Trophoblast cell (in vitro differentiated cells and primary cell): ENCODE measurements at regions not wholly inside any gene's neighbourhood (a gene's known extent, or its start where the extent isn't known, plus 50 kb on each side); places are given as distances from the start of the nearest gene placed in this dataset.

Experiments used
- DNase-seq, 2 donors: peaks; one replicate each; pipeline ENCODE4 v3.0.0-alpha.2; 2016
- H2AFZ ChIP-seq: 2 replicates; pipeline ENCODE4 v1.6.1; 2013; ENCODE audit warnings: low read length, moderate library complexity, mild to moderate bottlenecking; ENCODE audit not compliant: insufficient read depth, poor library complexity
- H2AK5ac ChIP-seq: 2 replicates; pipeline ENCODE4 v1.6.1; 2013; ENCODE audit warnings: mild to moderate bottlenecking, low read length
- H2BK120ac ChIP-seq: 2 replicates; pipeline ENCODE4 v1.6.1; 2013; ENCODE audit warnings: low read length, mild to moderate bottlenecking, moderate library complexity; ENCODE audit not compliant: insufficient read depth, poor library complexity
- H2BK12ac ChIP-seq: 2 replicates; pipeline ENCODE4 v1.6.1; 2013; ENCODE audit warnings: mild to moderate bottlenecking, low read length, moderate library complexity
- H2BK5ac ChIP-seq: 2 replicates; pipeline ENCODE4 v1.6.1; 2013; ENCODE audit warnings: low read length, low read depth, moderate library complexity, mild to moderate bottlenecking; ENCODE audit not compliant: poor library complexity
- H3K14ac ChIP-seq: 2 replicates; pipeline ENCODE4 v1.6.1; 2013; ENCODE audit warnings: mild to moderate bottlenecking, low read length
- H3K18ac ChIP-seq: 2 replicates; pipeline ENCODE4 v1.6.1; 2013; ENCODE audit warnings: mild to moderate bottlenecking, low read length
- H3K23ac ChIP-seq: 2 replicates; pipeline ENCODE4 v1.6.1; 2013; ENCODE audit warnings: low read length
- H3K27ac ChIP-seq: 2 replicates; pipeline ENCODE4 v1.5.1; 2013; ENCODE audit warnings: low read depth, mild to moderate bottlenecking, inconsistent platforms, low read length, moderate library complexity
- H3K27me3 ChIP-seq: 2 replicates; pipeline ENCODE4 v1.6.1; 2013; ENCODE audit warnings: inconsistent platforms, mild to moderate bottlenecking, low read length, moderate library complexity; ENCODE audit not compliant: insufficient read depth
- H3K36me3 ChIP-seq, 2 experiments: 1 replicate in 1 of 2; 2 replicates in 1 of 2; pipeline ENCODE4 v1.6.1; 2013; ENCODE audit warnings: low read length in 2 of 2, mild to moderate bottlenecking in 2 of 2, moderate library complexity in 1 of 2; ENCODE audit not compliant: insufficient read depth in 2 of 2, control insufficient read depth in 1 of 2
- H3K4ac ChIP-seq: 2 replicates; pipeline ENCODE4 v1.6.1; 2013; ENCODE audit warnings: low read depth, mild to moderate bottlenecking, low read length, moderate library complexity
- H3K4me1 ChIP-seq, 2 experiments: 1 replicate in 1 of 2; 2 replicates in 1 of 2; pipeline ENCODE4 v1.6.1; 2013; ENCODE audit warnings: low read length in 2 of 2, mild to moderate bottlenecking in 2 of 2, moderate library complexity in 1 of 2; ENCODE audit not compliant: insufficient read depth in 2 of 2, control insufficient read depth in 1 of 2
- H3K4me2 ChIP-seq: 2 replicates; pipeline ENCODE4 v1.6.1; 2013; ENCODE audit warnings: inconsistent platforms, mild to moderate bottlenecking, low read length, moderate library complexity
- H3K4me3 ChIP-seq: 2 replicates; pipeline ENCODE4 v1.5.1; 2013; ENCODE audit warnings: mild to moderate bottlenecking, low read depth, low read length, inconsistent platforms
- H3K79me1 ChIP-seq: one replicate; pipeline ENCODE4 v1.6.1; 2013; ENCODE audit warnings: low read length
- H3K79me2 ChIP-seq: 2 replicates; pipeline ENCODE4 v1.6.1; 2013; ENCODE audit warnings: low read length, mild to moderate bottlenecking; ENCODE audit not compliant: control insufficient read depth, insufficient read depth, poor library complexity
- H3K9ac ChIP-seq: 2 replicates; pipeline ENCODE4 v1.6.1; 2013; ENCODE audit warnings: mild to moderate bottlenecking, low read length
- H3K9me3 ChIP-seq: 2 replicates; pipeline ENCODE4 v1.6.1; 2013; ENCODE audit warnings: low read depth, mild to moderate bottlenecking, control low read depth, inconsistent platforms, low read length; ENCODE audit not compliant: insufficient read depth
- H4K12ac ChIP-seq: 2 replicates; pipeline ENCODE4 v1.6.1; 2013; ENCODE audit warnings: low read depth, mild to moderate bottlenecking, low read length, moderate library complexity
- H4K8ac ChIP-seq: 2 replicates; pipeline ENCODE4 v1.6.1; 2013; ENCODE audit warnings: low read depth, mild to moderate bottlenecking, low read length, moderate library complexity
- H4K91ac ChIP-seq: one replicate; pipeline ENCODE4 v1.6.1; 2013; ENCODE audit warnings: low read depth, mild to moderate bottlenecking, low read length, moderate library complexity
- WGBS: extraction: QIAGEN DNeasy Blood & Tissue Kit; methylation state at CpG from one replicate; pipeline ENCODE4 v1.1.7; 2013; ENCODE audit warnings: missing lambda C conversion rate; ENCODE audit not compliant: insufficient read length, insufficient coverage; ENCODE audit errors: extremely low coverage; 5-methylcytosine and 5-hydroxymethylcytosine counted together

DNA sequence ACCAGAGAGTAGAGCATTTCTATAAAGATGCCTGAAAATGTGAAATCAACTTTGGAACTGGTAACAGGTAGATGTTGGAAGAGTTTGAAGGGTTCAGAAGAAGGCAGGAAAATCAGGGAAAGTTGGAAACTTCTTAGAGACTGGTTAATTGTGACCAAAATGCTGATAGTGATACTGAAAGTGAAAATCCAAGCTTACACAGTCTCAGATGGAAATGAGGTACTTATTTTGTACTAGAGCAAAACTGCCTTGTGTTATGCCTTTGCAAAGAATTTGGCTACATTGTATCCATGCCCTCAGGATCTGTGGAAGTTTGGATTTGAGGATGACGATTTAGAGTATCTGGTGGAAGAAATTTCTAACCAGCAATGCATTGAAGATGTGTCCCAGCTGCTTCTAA is 430.6 kb upstream of the KCND2 start:
- Histone ChIP-seq H3K9me3 (no peaks in the 10 kb centered on the region), H4K8ac (no peak overlapping the region), H4K12ac (no peak overlapping the region), H3K36me3 (no peaks in the 10 kb centered on the region), H2AK5ac (no peak overlapping the region), H3K23ac (no peak overlapping the region), H3K9ac (no peak overlapping the region), H2AFZ (no peak overlapping the region), H2BK12ac (no peak overlapping the region), H3K4ac (no peak overlapping the region), H3K4me3 (no peak overlapping the region), H3K4me2 (no peak overlapping the region), H3K14ac (no peak overlapping the region), H3K79me1 (no peaks in the 10 kb centered on the region), H3K79me2 (no peaks in the 10 kb centered on the region), H3K27me3 (no peaks in the 10 kb centered on the region), H3K27ac (no peak overlapping the region), H3K4me1 (no peaks in the 10 kb centered on the region), H4K91ac (no peak overlapping the region), H2BK120ac (no peak overlapping the region), H3K18ac (no peak overlapping the region), H2BK5ac (no peak overlapping the region)
- WGBS, result no CpG with 5 or more reads among the region's 1 CpG
- DNase-seq, result no peak

DNA sequence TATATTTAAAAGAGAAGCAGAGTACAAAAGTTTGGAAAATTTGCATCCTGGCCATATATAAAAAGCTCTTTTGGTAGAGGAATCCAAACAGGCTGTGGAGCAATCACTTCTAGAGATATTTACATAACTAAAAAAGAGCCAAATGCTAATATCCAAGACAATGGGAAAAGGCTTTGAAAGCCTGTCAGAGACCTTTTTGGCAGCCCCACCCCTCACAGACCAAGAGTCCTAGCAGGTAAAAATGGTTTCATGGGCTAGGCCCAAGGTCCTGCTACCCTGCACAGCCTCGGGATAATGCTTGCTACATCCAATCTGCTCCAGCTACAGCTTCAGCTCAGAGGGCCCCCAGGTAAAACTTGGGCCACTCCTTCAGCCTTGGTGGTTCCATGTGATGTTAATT is 430.2 kb upstream of the KCND2 start:
- Histone ChIP-seq H3K18ac (no peak overlapping the region), H3K27ac (no peak overlapping the region), H2BK5ac (no peak overlapping the region), H3K14ac (no peak overlapping the region), H4K8ac (no peak overlapping the region), H4K12ac (no peak overlapping the region), H3K23ac (no peak overlapping the region), H2AFZ (no peak overlapping the region), H3K36me3 (no peaks in the 10 kb centered on the region), H3K4me3 (no peak overlapping the region), H3K9me3 (no peaks in the 10 kb centered on the region), H3K79me1 (no peaks in the 10 kb centered on the region), H3K4ac (no peak overlapping the region), H2BK120ac (no peak overlapping the region), H3K9ac (no peak overlapping the region), H2BK12ac (no peak overlapping the region), H3K27me3 (no peaks in the 10 kb centered on the region), H3K79me2 (no peaks in the 10 kb centered on the region), H2AK5ac (no peak overlapping the region), H3K4me1 (no peaks in the 10 kb centered on the region), H3K4me2 (no peak overlapping the region), H4K91ac (no peak overlapping the region)
- WGBS, result no CpG with 5 or more reads among the region's 1 CpG
- no peak for DNase-seq

DNA sequence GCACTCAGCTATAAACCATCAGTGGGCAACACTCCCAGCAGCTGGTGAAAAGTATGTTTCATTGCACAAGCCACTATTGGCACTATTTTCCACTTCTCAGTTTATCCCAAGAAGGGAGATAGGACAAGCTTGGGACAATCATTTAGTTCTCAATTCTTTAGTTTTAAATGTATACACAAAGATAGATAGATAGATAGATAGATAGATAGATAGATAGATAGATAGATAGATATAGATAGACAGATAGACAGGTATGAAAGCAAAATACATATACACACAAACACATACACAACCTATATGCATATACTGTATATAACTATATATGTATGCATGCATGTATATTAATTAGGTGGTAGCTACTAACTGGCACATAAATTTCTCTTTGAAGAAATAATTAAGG is 411.6 kb upstream of the KCND2 start:
- Histone ChIP-seq H2BK5ac (no peak overlapping the region), H4K91ac (no peak overlapping the region), H3K27ac (no peak overlapping the region), H2BK12ac (no peak overlapping the region), H3K23ac (no peak overlapping the region), H3K4ac (no peak overlapping the region), H3K79me2 (no peaks in the 10 kb centered on the region), H3K4me1 (no peaks in the 10 kb centered on the region), H3K9me3 (no peaks in the 10 kb centered on the region), H2AFZ (no peak overlapping the region), H3K18ac (no peak overlapping the region), H2BK120ac (no peak overlapping the region), H3K4me2 (no peak overlapping the region), H3K14ac (no peak overlapping the region), H3K79me1 (no peaks in the 10 kb centered on the region), H4K12ac (no peak overlapping the region), H3K36me3 (no peaks in the 10 kb centered on the region), H3K9ac (no peak overlapping the region), H3K27me3 (no peaks in the 10 kb centered on the region), H3K4me3 (no peak overlapping the region), H4K8ac (no peak overlapping the region), H2AK5ac (no peak overlapping the region)
- no peak for DNase-seq

DNA sequence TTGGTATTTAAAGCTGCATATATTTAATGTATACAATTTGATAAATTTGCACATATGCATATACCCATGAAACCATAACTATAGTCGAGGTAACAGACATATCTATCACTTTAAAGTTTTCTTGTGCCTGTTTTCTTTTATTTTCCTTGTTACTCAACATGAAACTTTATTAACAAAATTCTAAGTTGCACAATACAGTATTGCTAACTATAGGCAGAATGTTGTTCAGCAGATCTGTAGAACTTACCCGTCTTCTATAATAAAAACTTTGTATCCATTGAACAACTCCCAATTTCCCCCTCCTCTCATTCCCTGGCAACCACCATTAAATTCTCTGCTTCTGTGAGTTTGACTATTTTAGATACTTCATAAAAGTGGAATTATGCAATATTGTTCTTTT is 404.6 kb upstream of the KCND2 start:
- no peaks in the 10 kb centered on the region for H3K9me3 ChIP-seq
- no peak overlapping the region for H3K18ac ChIP-seq
- no peak overlapping the region for H2BK5ac ChIP-seq
- no peak overlapping the region for H3K4me3 ChIP-seq
- H3K14ac ChIP-seq, result no peak overlapping the region
- H3K4ac ChIP-seq, result no peak overlapping the region
- H3K9ac ChIP-seq, result no peak overlapping the region
- no peak overlapping the region for H2AFZ ChIP-seq
- H4K91ac ChIP-seq, result no peak overlapping the region
- no peaks in the 10 kb centered on the region for H3K27me3 ChIP-seq
- H2AK5ac ChIP-seq, result no peak overlapping the region
- no peak overlapping the region for H3K27ac ChIP-seq
- DNase-seq, result no peak
- no CpG with 5 or more reads among the region's 2 CpGs for WGBS
- no peak overlapping the region for H2BK120ac ChIP-seq
- no peak overlapping the region for H4K12ac ChIP-seq
- H3K79me1 ChIP-seq, result no peaks in the 10 kb centered on the region
- no peaks in the 10 kb centered on the region for H3K79me2 ChIP-seq
- H3K4me1 ChIP-seq, result no peaks in the 10 kb centered on the region
- no peak overlapping the region for H3K4me2 ChIP-seq
- no peak overlapping the region for H3K23ac ChIP-seq
- no peak overlapping the region for H4K8ac ChIP-seq
- H2BK12ac ChIP-seq, result no peak overlapping the region
- no peaks in the 10 kb centered on the region for H3K36me3 ChIP-seq

DNA sequence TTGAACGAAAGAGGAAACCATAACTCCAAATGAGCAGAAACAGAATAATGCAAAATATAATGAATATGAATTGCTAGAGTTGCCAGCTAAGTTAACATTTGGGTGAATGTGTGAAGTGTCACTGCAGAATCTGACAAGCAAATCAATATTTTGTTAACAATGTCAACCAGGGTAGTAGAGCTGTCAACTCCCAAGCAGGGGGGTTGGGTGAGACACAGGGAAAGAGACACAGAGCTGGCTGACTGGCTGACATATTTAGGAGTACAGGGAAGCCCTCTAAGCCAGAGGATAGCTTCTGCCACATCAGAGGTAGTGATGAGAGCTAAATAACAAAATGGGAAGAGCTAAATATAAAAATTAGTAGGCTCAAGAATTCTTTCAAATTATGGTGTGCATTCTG is 393.1 kb upstream of the KCND2 start:
- no peak overlapping the region for H2BK5ac ChIP-seq
- H3K79me2 ChIP-seq, result no peaks in the 10 kb centered on the region
- H3K36me3 ChIP-seq, result no peaks in the 10 kb centered on the region
- H2BK120ac ChIP-seq, result no peak overlapping the region
- H3K27me3 ChIP-seq, result no peaks in the 10 kb centered on the region
- WGBS, result no CpG with 5 or more reads among the region's 1 CpG
- no peak overlapping the region for H4K12ac ChIP-seq
- H3K27ac ChIP-seq, result no peak overlapping the region
- H3K18ac ChIP-seq, result no peak overlapping the region
- H2AFZ ChIP-seq, result no peak overlapping the region
- no peak overlapping the region for H4K8ac ChIP-seq
- no peaks in the 10 kb centered on the region for H3K9me3 ChIP-seq
- no peak overlapping the region for H2BK12ac ChIP-seq
- H4K91ac ChIP-seq, result no peak overlapping the region
- H3K9ac ChIP-seq, result no peak overlapping the region
- no peak overlapping the region for H3K23ac ChIP-seq
- no peak overlapping the region for H3K14ac ChIP-seq
- H3K4ac ChIP-seq, result no peak overlapping the region
- no peak overlapping the region for H3K4me3 ChIP-seq
- H2AK5ac ChIP-seq, result no peak overlapping the region
- no peaks in the 10 kb centered on the region for H3K79me1 ChIP-seq
- H3K4me1 ChIP-seq, result no peaks in the 10 kb centered on the region
- DNase-seq, result no peak
- H3K4me2 ChIP-seq, result no peak overlapping the region
